ENCODE measurements at regions not wholly inside any gene's neighbourhood (a gene's known extent, or its start where the extent isn't known, plus 50 kb on each side); places are given as distances from the start of the nearest gene placed in this dataset.

- TF ChIP-seq CTCF (conservative IDR thresholded peaks at IDR 0.05; ENCODE audit: low read depth in 2 of 2) (no peak), EZH2 (IDR thresholded peaks at IDR 0.05; ENCODE audit: low read depth, unreplicated experiment) (no peak), ETS1 (IDR thresholded peaks at IDR 0.05) (no peak), POLR2AphosphoS5 (IDR thresholded peaks at IDR 0.05; ENCODE audit: low read depth) (no peak)
These were observed 62.2 kb upstream of the IL33 start for GRCh38 chr9:6153425-6153824.

Measured in GM23338 (cell line).